ENCODE measurements at regions not wholly inside any gene's neighbourhood (a gene's known extent, or its start where the extent isn't known, plus 50 kb on each side); places are given as distances from the start of the nearest gene placed in this dataset.

GRCh38 chr16:63410594-63410993, 1374.4 kb upstream of the CDH8 start:
- TF ChIP-seq CTCF (IDR thresholded peaks at IDR 0.05; ENCODE audit: low read depth, low read length) (no peak), POLR2A (IDR thresholded peaks at IDR 0.05; ENCODE audit: extremely low read depth, insufficient read length) (no peak)
